ENCODE measurements at regions not wholly inside any gene's neighbourhood (a gene's known extent, or its start where the extent isn't known, plus 50 kb on each side); places are given as distances from the start of the nearest gene placed in this dataset.

- TF ChIP-seq, protein P1, sequence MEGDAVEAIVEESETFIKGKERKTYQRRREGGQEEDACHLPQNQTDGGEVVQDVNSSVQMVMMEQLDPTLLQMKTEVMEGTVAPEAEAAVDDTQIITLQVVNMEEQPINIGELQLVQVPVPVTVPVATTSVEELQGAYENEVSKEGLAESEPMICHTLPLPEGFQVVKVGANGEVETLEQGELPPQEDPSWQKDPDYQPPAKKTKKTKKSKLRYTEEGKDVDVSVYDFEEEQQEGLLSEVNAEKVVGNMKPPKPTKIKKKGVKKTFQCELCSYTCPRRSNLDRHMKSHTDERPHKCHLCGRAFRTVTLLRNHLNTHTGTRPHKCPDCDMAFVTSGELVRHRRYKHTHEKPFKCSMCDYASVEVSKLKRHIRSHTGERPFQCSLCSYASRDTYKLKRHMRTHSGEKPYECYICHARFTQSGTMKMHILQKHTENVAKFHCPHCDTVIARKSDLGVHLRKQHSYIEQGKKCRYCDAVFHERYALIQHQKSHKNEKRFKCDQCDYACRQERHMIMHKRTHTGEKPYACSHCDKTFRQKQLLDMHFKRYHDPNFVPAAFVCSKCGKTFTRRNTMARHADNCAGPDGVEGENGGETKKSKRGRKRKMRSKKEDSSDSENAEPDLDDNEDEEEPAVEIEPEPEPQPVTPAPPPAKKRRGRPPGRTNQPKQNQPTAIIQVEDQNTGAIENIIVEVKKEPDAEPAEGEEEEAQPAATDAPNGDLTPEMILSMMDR (IDR thresholded peaks at IDR 0.05; ENCODE audit: poor library complexity, severe bottlenecking) = no peak
- TF ChIP-seq POLR2AphosphoS5 (IDR thresholded peaks at IDR 0.05) (no peak), EP300 (conservative IDR thresholded peaks at IDR 0.05; ENCODE audit: poor library complexity, severe bottlenecking) (no peak), EZH2 (IDR thresholded peaks at IDR 0.05; ENCODE audit: borderline replicate concordance, insufficient read depth, low read length, poor library complexity, severe bottlenecking) (no peak)
Measured at GRCh38 chr12:118543651-118544050, 167.3 kb downstream of the SUDS3 start.
